CD14-positive monocyte (primary cell): ENCODE measurements at regions not wholly inside any gene's neighbourhood (a gene's known extent, or its start where the extent isn't known, plus 50 kb on each side); places are given as distances from the start of the nearest gene placed in this dataset.

ENCODE experiments used
- DNase-seq, 3 donors: peaks; one replicate each; pipeline ENCODE4 v3.0.0-alpha.2; 2011 to 2022
- H2AFZ ChIP-seq: 2 replicates; pipeline ENCODE4 v1.6.0; 2012; ENCODE audit warnings: mild to moderate bottlenecking, low read depth, low read length, inconsistent platforms; ENCODE audit not compliant: insufficient read depth, poor library complexity, severe bottlenecking
- H3K27ac ChIP-seq, 2 donors: 1 replicate in 1 of 2; 2 replicates in 1 of 2; pipeline ENCODE4 v1.5.1; 2012 to 2013; ENCODE audit warnings: low read length in 2 of 2, control low read depth in 1 of 2, inconsistent platforms in 1 of 2, low read depth in 1 of 2, mild to moderate bottlenecking in 1 of 2
- H3K27me3 ChIP-seq, 2 donors: one replicate each; pipeline versions ENCODE4 v1.6.0 to v1.6.1; 2011 to 2013; ENCODE audit warnings: low read length in 2 of 2; ENCODE audit not compliant: control insufficient read depth in 2 of 2, insufficient read depth in 2 of 2
- H3K36me3 ChIP-seq, 2 donors: replicated peaks in 1 of 2; 1 replicate in 1 of 2; 2 replicates in 1 of 2; pipeline versions ENCODE4 v1.5.1 to v1.6.1; 2012 to 2013; ENCODE audit warnings: low read length in 2 of 2, control low read depth in 1 of 2, inconsistent platforms in 1 of 2, mild to moderate bottlenecking in 1 of 2; ENCODE audit not compliant: insufficient read depth in 2 of 2, control insufficient read depth in 1 of 2
- H3K4me1 ChIP-seq, 2 donors: 1 replicate in 1 of 2; 2 replicates in 1 of 2; pipeline versions ENCODE4 v1.5.1 to v1.6.1; 2012 to 2013; ENCODE audit warnings: low read length in 2 of 2, control low read depth in 1 of 2, inconsistent platforms in 1 of 2, mild to moderate bottlenecking in 1 of 2, moderate library complexity in 1 of 2; ENCODE audit not compliant: insufficient read depth in 2 of 2, control insufficient read depth in 1 of 2
- H3K4me2 ChIP-seq: replicated peaks from 2 replicates; pipeline ENCODE3; 2012; ENCODE audit warnings: low read length, moderate library complexity, mild to moderate bottlenecking; ENCODE audit not compliant: poor library complexity, severe bottlenecking; ENCODE audit errors: extremely low read depth
- H3K4me3 ChIP-seq, 3 experiments: fragments of 200-600 bp in 1 of 3; sonication (generic) in 1 of 3; replicated peaks in 1 of 3; 1 replicate in 2 of 3; 2 replicates in 1 of 3; pipeline ENCODE4 v1.5.1; 2011 to 2013; ENCODE audit warnings: low read length in 3 of 3, mild to moderate bottlenecking in 3 of 3, control low read depth in 2 of 3, low read depth in 2 of 3, inconsistent platforms in 1 of 3, moderate library complexity in 1 of 3
- H3K79me2 ChIP-seq: 2 replicates; pipeline ENCODE4 v1.6.0; 2012; ENCODE audit warnings: mild to moderate bottlenecking, control low read depth, inconsistent platforms, low read length, moderate library complexity; ENCODE audit not compliant: insufficient read depth
- H3K9ac ChIP-seq: 2 replicates; pipeline ENCODE4 v1.6.0; 2017; ENCODE audit warnings: low read length, mild to moderate bottlenecking; ENCODE audit not compliant: insufficient read depth, poor library complexity, severe bottlenecking
- H3K9me3 ChIP-seq, 2 donors: replicated peaks in 1 of 2; 1 replicate in 1 of 2; 2 replicates in 1 of 2; pipeline versions ENCODE4 v1.5.1 to v1.6.1; 2012 to 2013; ENCODE audit warnings: low read length in 2 of 2, control low read depth in 1 of 2; ENCODE audit not compliant: control insufficient read depth in 1 of 2, insufficient read depth in 1 of 2
- H4K20me1 ChIP-seq: 2 replicates; pipeline ENCODE4 v1.6.0; 2012; ENCODE audit warnings: mild to moderate bottlenecking, low read length, control low read depth, moderate library complexity; ENCODE audit not compliant: insufficient read depth
- H3K27ac Mint-ChIP-seq, 7 donors: one replicate each; pipeline ENCODE4 v1.8.0; 2020; ENCODE audit warnings: mild to moderate bottlenecking in 7 of 7, mixed read lengths in 7 of 7, moderate library complexity in 6 of 7, inconsistent platforms in 2 of 7
- H3K27me3 Mint-ChIP-seq, 3 donors: one replicate each; pipeline ENCODE4 v1.8.0; 2021 to 2022; ENCODE audit warnings: low read depth in 3 of 3, mild to moderate bottlenecking in 3 of 3, mixed read lengths in 3 of 3, moderate library complexity in 3 of 3, inconsistent platforms in 1 of 3
- H3K36me3 Mint-ChIP-seq, 2 donors: one replicate each; pipeline ENCODE4 v1.8.0; 2020; ENCODE audit warnings: mixed read lengths in 2 of 2, inconsistent platforms in 1 of 2, mild to moderate bottlenecking in 1 of 2
- H3K4me1 Mint-ChIP-seq: one replicate; pipeline ENCODE4 v1.8.0; 2020; ENCODE audit warnings: mild to moderate bottlenecking, mixed read lengths
- H3K4me3 Mint-ChIP-seq, 2 donors: one replicate each; pipeline ENCODE4 v1.8.0; 2020; ENCODE audit warnings: mild to moderate bottlenecking in 2 of 2, mixed read lengths in 2 of 2, moderate library complexity in 1 of 2
- H3K9me3 Mint-ChIP-seq, 7 donors: one replicate each; pipeline ENCODE4 v1.8.0; 2020 to 2022; ENCODE audit warnings: mixed read lengths in 7 of 7, mild to moderate bottlenecking in 6 of 7, moderate library complexity in 6 of 7, inconsistent platforms in 2 of 7
- CTCF ChIP-seq: fragments of 200-600 bp; IDR thresholded peaks from one replicate; pipeline ENCODE4 v1.8.0; 2022; ENCODE audit warnings: antibody characterized with exemption, mild to moderate bottlenecking
- WGBS: methylation state at CpG from one replicate; pipeline ENCODE4 v1.1.5; 2013; ENCODE audit warnings: missing lambda C conversion rate; ENCODE audit not compliant: insufficient coverage; 5-methylcytosine and 5-hydroxymethylcytosine counted together
- intact Hi-C, 2 donors: fragments of 100-400 bp; cut with micrococcal nuclease; formaldehyde crosslinking; loops; one replicate each; pipeline versions ENCODE4 v1.15.0 to v1.15.1; 2023

- Histone ChIP-seq H3K9ac (no peak overlapping the region), H3K79me2 (no peaks in the 10 kb centered on the region), H3K4me1 (no peaks in the 10 kb centered on the region), H3K27ac (no peak overlapping the region), H3K4me2 (no peak overlapping the region), H3K4me3 (no peak overlapping the region), H2AFZ (no peak overlapping the region), H3K9me3 (no peaks in the 10 kb centered on the region), H3K27me3 (no peaks in the 10 kb centered on the region), H4K20me1 (no peaks in the 10 kb centered on the region), H3K36me3 (no peaks in the 10 kb centered on the region)
- no peak overlapping the region for H3K4me3 Mint-ChIP-seq
- intact Hi-C loops: no loop called here
- no peaks in the 10 kb centered on the region for H3K27me3 Mint-ChIP-seq
- H3K36me3 Mint-ChIP-seq: no peaks in the 10 kb centered on the region
- H3K27ac Mint-ChIP-seq: no peak overlapping the region
- H3K4me1 Mint-ChIP-seq: no peaks in the 10 kb centered on the region
- DNase-seq: no peak
- no CpG with 5 or more reads among the region's 3 CpGs for WGBS
- H3K9me3 Mint-ChIP-seq: peaks cover 0 to 7% (median 2%) of the 10 kb centered on the region in 7 donors
- TF ChIP-seq CTCF: no peak
Measured at GRCh38 chr18:39500306-39500705, 1934.7 kb upstream of the CELF4 start.

GRCh38 chr18:39497821-39498220 lies 1932.2 kb upstream of the CELF4 start:
- H3K27ac Mint-ChIP-seq: no peak overlapping the region
- Histone ChIP-seq H3K27me3 (no peaks in the 10 kb centered on the region), H3K4me3 (no peak overlapping the region), H3K27ac (no peak overlapping the region), H3K4me1 (no peaks in the 10 kb centered on the region), H2AFZ (no peak overlapping the region), H4K20me1 (no peaks in the 10 kb centered on the region), H3K36me3 (no peaks in the 10 kb centered on the region), H3K4me2 (no peak overlapping the region), H3K79me2 (no peaks in the 10 kb centered on the region), H3K9me3 (no peaks in the 10 kb centered on the region), H3K9ac (no peak overlapping the region)
- TF ChIP-seq CTCF: no peak
- no peak for DNase-seq
- no peaks in the 10 kb centered on the region for H3K36me3 Mint-ChIP-seq
- intact Hi-C loops: no loop called here
- H3K4me1 Mint-ChIP-seq: no peaks in the 10 kb centered on the region
- no peak overlapping the region for H3K4me3 Mint-ChIP-seq
- H3K27me3 Mint-ChIP-seq: peaks cover 0 to 1% (median 0%) of the 10 kb centered on the region in 3 donors
- peaks cover 0 to 10% (median 5%) of the 10 kb centered on the region in 7 donors for H3K9me3 Mint-ChIP-seq
